ENCODE measurements at regions not wholly inside any gene's neighbourhood (a gene's known extent, or its start where the extent isn't known, plus 50 kb on each side); places are given as distances from the start of the nearest gene placed in this dataset.

GRCh38 chr6:27838058-27838944 is 73.9 kb downstream of the OR2B2 start (continued):
- TF ChIP-seq ZNF318 (CRISPR knock-in tag; IDR thresholded peaks at IDR 0.05), result no peak
- TF ChIP-seq, protein P1, sequence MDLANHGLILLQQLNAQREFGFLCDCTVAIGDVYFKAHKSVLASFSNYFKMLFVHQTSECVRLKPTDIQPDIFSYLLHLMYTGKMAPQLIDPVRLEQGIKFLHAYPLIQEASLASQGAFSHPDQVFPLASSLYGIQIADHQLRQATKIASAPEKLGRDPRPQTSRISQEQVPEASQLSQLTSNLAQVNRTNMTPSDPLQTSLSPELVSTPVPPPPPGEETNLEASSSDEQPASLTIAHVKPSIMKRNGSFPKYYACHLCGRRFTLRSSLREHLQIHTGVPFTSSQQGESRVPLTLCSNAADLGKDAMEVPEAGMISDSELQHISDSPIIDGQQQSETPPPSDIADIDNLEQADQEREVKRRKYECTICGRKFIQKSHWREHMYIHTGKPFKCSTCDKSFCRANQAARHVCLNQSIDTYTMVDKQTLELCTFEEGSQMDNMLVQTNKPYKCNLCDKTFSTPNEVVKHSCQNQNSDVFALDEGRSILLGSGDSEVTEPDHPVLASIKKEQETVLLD (CRISPR knock-in tag; IDR thresholded peaks at IDR 0.05; ENCODE audit: low read depth), result peak; percentile 56; the same call in 1 of the 2 replicates
- no peak for TF ChIP-seq ZNF543 (CRISPR knock-in tag; IDR thresholded peaks at IDR 0.05)
- TF ChIP-seq EP300 (IDR thresholded peaks at IDR 0.05; ENCODE audit: low read depth in 2 of 2, low read length in 2 of 2), result 0 out of 4 replicates have a peak, but pooled peaks of 1 of the 2 experiments have one; percentile 6
- peak; percentile 48; the same call in 1 of the 2 replicates for TF ChIP-seq EP300 (CRISPR knock-in tag; IDR thresholded peaks at IDR 0.05; ENCODE audit: borderline replicate concordance)
- TF ChIP-seq CENPT (CRISPR knock-in tag; IDR thresholded peaks at IDR 0.05; ENCODE audit: low read depth), result peak; percentile 71; the same call in 1 of the 2 replicates
- no peak for TF ChIP-seq MZF1 (CRISPR knock-in tag; IDR thresholded peaks at IDR 0.05; ENCODE audit: borderline replicate concordance)
- no peak for TF ChIP-seq ZNF282 (IDR thresholded peaks at IDR 0.05; ENCODE audit: partially characterized antibody)
- TF ChIP-seq ZNF329 (CRISPR knock-in tag; IDR thresholded peaks at IDR 0.05; ENCODE audit: low read depth), result peak; percentile 65; the same call in 1 of the 2 replicates
- TF ChIP-seq ZNF350 (CRISPR knock-in tag; IDR thresholded peaks at IDR 0.05; ENCODE audit: borderline replicate concordance, low read depth), result peak; percentile 84; the same call in 1 of the 2 replicates
- peak; percentile 87 for TF ChIP-seq PHF5A (CRISPR knock-in tag; IDR thresholded peaks at IDR 0.05; ENCODE audit: low read depth, unreplicated experiment)
- peak; percentile 66; the same call in 1 of the 2 replicates for TF ChIP-seq DMAP1 (CRISPR knock-in tag; IDR thresholded peaks at IDR 0.05)
- TF ChIP-seq ETV5 (CRISPR knock-in tag; IDR thresholded peaks at IDR 0.05; ENCODE audit: borderline replicate concordance), result peak; percentile 21; the same call in 1 of the 2 replicates
- peak; percentile 31; the same call in 1 of the 2 replicates for TF ChIP-seq ZNF431 (CRISPR knock-in tag; IDR thresholded peaks at IDR 0.05; ENCODE audit: borderline replicate concordance, low read depth)
- TF ChIP-seq TRIM22 (IDR thresholded peaks at IDR 0.05), result no peak
- TF ChIP-seq, protein P2, sequence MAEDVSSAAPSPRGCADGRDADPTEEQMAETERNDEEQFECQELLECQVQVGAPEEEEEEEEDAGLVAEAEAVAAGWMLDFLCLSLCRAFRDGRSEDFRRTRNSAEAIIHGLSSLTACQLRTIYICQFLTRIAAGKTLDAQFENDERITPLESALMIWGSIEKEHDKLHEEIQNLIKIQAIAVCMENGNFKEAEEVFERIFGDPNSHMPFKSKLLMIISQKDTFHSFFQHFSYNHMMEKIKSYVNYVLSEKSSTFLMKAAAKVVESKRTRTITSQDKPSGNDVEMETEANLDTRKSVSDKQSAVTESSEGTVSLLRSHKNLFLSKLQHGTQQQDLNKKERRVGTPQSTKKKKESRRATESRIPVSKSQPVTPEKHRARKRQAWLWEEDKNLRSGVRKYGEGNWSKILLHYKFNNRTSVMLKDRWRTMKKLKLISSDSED (CRISPR knock-in tag; IDR thresholded peaks at IDR 0.05), result no peak

Measured in HepG2 (cell line).